IPS-18a (cell line): ENCODE measurements at regions not wholly inside any gene's neighbourhood (a gene's known extent, or its start where the extent isn't known, plus 50 kb on each side); places are given as distances from the start of the nearest gene placed in this dataset.

Source experiments
- H3K27ac ChIP-seq: one replicate; pipeline ENCODE4 v1.5.1; 2013; ENCODE audit warnings: low read length
- H3K27me3 ChIP-seq: one replicate; pipeline ENCODE4 v1.6.1; 2013; ENCODE audit warnings: mild to moderate bottlenecking, low read length; ENCODE audit not compliant: control insufficient read depth, insufficient read depth
- H3K36me3 ChIP-seq: one replicate; pipeline ENCODE4 v1.6.1; 2013; ENCODE audit warnings: low read depth, low read length; ENCODE audit not compliant: control insufficient read depth
- H3K4me1 ChIP-seq: one replicate; pipeline ENCODE4 v1.6.1; 2013; ENCODE audit warnings: low read depth, low read length; ENCODE audit not compliant: control insufficient read depth
- H3K4me3 ChIP-seq: one replicate; pipeline ENCODE4 v1.5.1; 2013; ENCODE audit warnings: low read length
- H3K9ac ChIP-seq: one replicate; pipeline ENCODE4 v1.6.1; 2013; ENCODE audit warnings: mild to moderate bottlenecking, low read length, moderate library complexity
- H3K9me3 ChIP-seq: one replicate; pipeline ENCODE4 v1.6.1; 2013; ENCODE audit warnings: low read depth, low read length; ENCODE audit not compliant: control insufficient read depth

GRCh38 chr1:110763149-110763548, 88.4 kb upstream of the KCNA3 start:
- H3K27me3 ChIP-seq, result no peaks in the 10 kb centered on the region
- no peak overlapping the region for H3K9ac ChIP-seq
- H3K4me1 ChIP-seq, result no peaks in the 10 kb centered on the region
- no peaks in the 10 kb centered on the region for H3K36me3 ChIP-seq
- no peaks in the 10 kb centered on the region for H3K9me3 ChIP-seq
- H3K4me3 ChIP-seq, result no peak overlapping the region
- H3K27ac ChIP-seq, result no peak overlapping the region

GRCh38 chr1:110760321-110760720, 85.6 kb upstream of the KCNA3 start:
- Histone ChIP-seq H3K27ac (no peak overlapping the region), H3K9ac (no peak overlapping the region), H3K4me1 (no peaks in the 10 kb centered on the region), H3K36me3 (no peaks in the 10 kb centered on the region), H3K9me3 (no peaks in the 10 kb centered on the region), H3K27me3 (no peaks in the 10 kb centered on the region), H3K4me3 (no peak overlapping the region)

GRCh38 chr1:110756506-110756905, 81.8 kb upstream of the KCNA3 start:
- H3K9ac ChIP-seq, result no peak overlapping the region
- H3K36me3 ChIP-seq, result no peaks in the 10 kb centered on the region
- H3K9me3 ChIP-seq, result no peaks in the 10 kb centered on the region
- no peak overlapping the region for H3K27ac ChIP-seq
- H3K4me1 ChIP-seq, result peaks cover 13% of the 10 kb centered on the region
- H3K27me3 ChIP-seq, result no peaks in the 10 kb centered on the region
- no peak overlapping the region for H3K4me3 ChIP-seq

- H3K4me1 ChIP-seq, result peaks cover 37% of the 10 kb centered on the region
- no peak overlapping the region for H3K9ac ChIP-seq
- no peaks in the 10 kb centered on the region for H3K36me3 ChIP-seq
- H3K27me3 ChIP-seq, result no peaks in the 10 kb centered on the region
- H3K4me3 ChIP-seq, result no peak overlapping the region
- H3K27ac ChIP-seq, result no peak overlapping the region
- H3K9me3 ChIP-seq, result no peaks in the 10 kb centered on the region
Measured at GRCh38 chr1:110752941-110753725, 78.4 kb upstream of the KCNA3 start.

GRCh38 chr1:110750562-110750961, 75.8 kb upstream of the KCNA3 start:
- Histone ChIP-seq H3K4me1 (peaks cover 37% of the 10 kb centered on the region), H3K4me3 (no peak overlapping the region), H3K27ac (no peak overlapping the region), H3K27me3 (no peaks in the 10 kb centered on the region), H3K9ac (no peak overlapping the region), H3K36me3 (no peaks in the 10 kb centered on the region), H3K9me3 (no peaks in the 10 kb centered on the region)

GRCh38 chr1:110749960-110750359, 75.2 kb upstream of the KCNA3 start:
- no peak overlapping the region for H3K27ac ChIP-seq
- H3K4me3 ChIP-seq, result no peak overlapping the region
- no peaks in the 10 kb centered on the region for H3K27me3 ChIP-seq
- H3K4me1 ChIP-seq, result peaks cover 37% of the 10 kb centered on the region
- no peaks in the 10 kb centered on the region for H3K36me3 ChIP-seq
- no peaks in the 10 kb centered on the region for H3K9me3 ChIP-seq
- no peak overlapping the region for H3K9ac ChIP-seq

- Histone ChIP-seq H3K9ac (no peak overlapping the region), H3K27ac (no peak overlapping the region), H3K4me1 (peaks cover 27% of the 10 kb centered on the region), H3K4me3 (no peak overlapping the region), H3K9me3 (no peaks in the 10 kb centered on the region), H3K36me3 (no peaks in the 10 kb centered on the region), H3K27me3 (no peaks in the 10 kb centered on the region)
Measured at GRCh38 chr1:110746644-110747259, 72.0 kb upstream of the KCNA3 start.

- Histone ChIP-seq H3K9ac (no peak overlapping the region), H3K4me3 (no peak overlapping the region), H3K27me3 (no peaks in the 10 kb centered on the region), H3K9me3 (no peaks in the 10 kb centered on the region), H3K36me3 (no peaks in the 10 kb centered on the region), H3K4me1 (no peaks in the 10 kb centered on the region), H3K27ac (no peak overlapping the region)
Measured at GRCh38 chr1:110743397-110743796, 68.7 kb upstream of the KCNA3 start.

- no peaks in the 10 kb centered on the region for H3K9me3 ChIP-seq
- H3K27ac ChIP-seq, result no peak overlapping the region
- no peaks in the 10 kb centered on the region for H3K36me3 ChIP-seq
- H3K4me1 ChIP-seq, result no peaks in the 10 kb centered on the region
- H3K27me3 ChIP-seq, result no peaks in the 10 kb centered on the region
- H3K4me3 ChIP-seq, result no peak overlapping the region
- H3K9ac ChIP-seq, result no peak overlapping the region
Measured at GRCh38 chr1:110736900-110737605, 62.3 kb upstream of the KCNA3 start.

- H3K27ac ChIP-seq, result no peak overlapping the region
- no peak overlapping the region for H3K4me3 ChIP-seq
- H3K9me3 ChIP-seq, result no peaks in the 10 kb centered on the region
- H3K36me3 ChIP-seq, result no peaks in the 10 kb centered on the region
- no peak overlapping the region for H3K9ac ChIP-seq
- no peaks in the 10 kb centered on the region for H3K4me1 ChIP-seq
- no peaks in the 10 kb centered on the region for H3K27me3 ChIP-seq
Measured at GRCh38 chr1:110734133-110734680, 59.5 kb upstream of the KCNA3 start.

GRCh38 chr1:110731529-110731928, 56.8 kb upstream of the KCNA3 start:
- Histone ChIP-seq H3K9me3 (no peaks in the 10 kb centered on the region), H3K4me1 (no peaks in the 10 kb centered on the region), H3K27me3 (no peaks in the 10 kb centered on the region), H3K36me3 (no peaks in the 10 kb centered on the region), H3K4me3 (no peak overlapping the region), H3K27ac (no peak overlapping the region), H3K9ac (no peak overlapping the region)
